ENCODE measurements at regions not wholly inside any gene's neighbourhood (a gene's known extent, or its start where the extent isn't known, plus 50 kb on each side); places are given as distances from the start of the nearest gene placed in this dataset.
"Not testable (repeated sequence)": the region's sequence is repeated elsewhere in the genome, so short reads cannot be mapped to it uniquely, and the experiment has no call there.

GRCh38 chr7:96825285-96825684, 115.6 kb upstream of the SEM1 start:
- peaks cover 2% of the 10 kb centered on the region for H3K27me3 Mint-ChIP-seq (ENCODE audit: low read depth, unreplicated experiment)
- no peak overlapping the region for H3K27ac Mint-ChIP-seq (ENCODE audit: unreplicated experiment)
- no peak overlapping the region for H3K4me3 Mint-ChIP-seq (ENCODE audit: unreplicated experiment)
- no peaks in the 10 kb centered on the region for H3K36me3 Mint-ChIP-seq (ENCODE audit: low read depth, unreplicated experiment)
- H3K4me1 Mint-ChIP-seq (ENCODE audit: low read depth, unreplicated experiment), result peaks cover 1% of the 10 kb centered on the region
- no peaks in the 10 kb centered on the region for H3K79me2 ChIP-seq (ENCODE audit: insufficient read depth, low read length)
- no peaks in the 10 kb centered on the region for H3K36me3 ChIP-seq (ENCODE audit: insufficient read depth, low read length)
- no peak overlapping the region for H2AFZ ChIP-seq (ENCODE audit: low read depth, low read length)
- no peak overlapping the region for H3K9ac ChIP-seq (ENCODE audit: low read length)
- H3K4me2 ChIP-seq (ENCODE audit: low read length), result no peak overlapping the region
- H3K4me3 ChIP-seq (ENCODE audit: insufficient read depth, low read depth, low read length), result no peak overlapping the region
- H3K9me3 ChIP-seq (ENCODE audit: insufficient read depth, low read depth, low read length), result no peaks in the 10 kb centered on the region
- FAIRE-seq (no peak), DNase-seq (ENCODE audit: low read depth) (no peak)
- H3K27me3 ChIP-seq (ENCODE audit: insufficient read depth, low read length), result no peaks in the 10 kb centered on the region
- no peaks in the 10 kb centered on the region for H4K20me1 ChIP-seq (ENCODE audit: insufficient read depth, low read length)
- no peaks in the 10 kb centered on the region for H3K4me1 ChIP-seq (ENCODE audit: insufficient read depth, low read length)
- H3K9me3 Mint-ChIP-seq (ENCODE audit: unreplicated experiment), result no peaks in the 10 kb centered on the region
- TF ChIP-seq, protein P1, sequence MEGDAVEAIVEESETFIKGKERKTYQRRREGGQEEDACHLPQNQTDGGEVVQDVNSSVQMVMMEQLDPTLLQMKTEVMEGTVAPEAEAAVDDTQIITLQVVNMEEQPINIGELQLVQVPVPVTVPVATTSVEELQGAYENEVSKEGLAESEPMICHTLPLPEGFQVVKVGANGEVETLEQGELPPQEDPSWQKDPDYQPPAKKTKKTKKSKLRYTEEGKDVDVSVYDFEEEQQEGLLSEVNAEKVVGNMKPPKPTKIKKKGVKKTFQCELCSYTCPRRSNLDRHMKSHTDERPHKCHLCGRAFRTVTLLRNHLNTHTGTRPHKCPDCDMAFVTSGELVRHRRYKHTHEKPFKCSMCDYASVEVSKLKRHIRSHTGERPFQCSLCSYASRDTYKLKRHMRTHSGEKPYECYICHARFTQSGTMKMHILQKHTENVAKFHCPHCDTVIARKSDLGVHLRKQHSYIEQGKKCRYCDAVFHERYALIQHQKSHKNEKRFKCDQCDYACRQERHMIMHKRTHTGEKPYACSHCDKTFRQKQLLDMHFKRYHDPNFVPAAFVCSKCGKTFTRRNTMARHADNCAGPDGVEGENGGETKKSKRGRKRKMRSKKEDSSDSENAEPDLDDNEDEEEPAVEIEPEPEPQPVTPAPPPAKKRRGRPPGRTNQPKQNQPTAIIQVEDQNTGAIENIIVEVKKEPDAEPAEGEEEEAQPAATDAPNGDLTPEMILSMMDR (IDR thresholded peaks at IDR 0.05; ENCODE audit: insufficient read depth, low read depth, low read length), result no peak
- TF ChIP-seq EZH2 (IDR thresholded peaks at IDR 0.05; ENCODE audit: insufficient read depth, low read length), result no peak
- H3K27ac ChIP-seq (ENCODE audit: low read depth, low read length), result no peak overlapping the region

DNA sequence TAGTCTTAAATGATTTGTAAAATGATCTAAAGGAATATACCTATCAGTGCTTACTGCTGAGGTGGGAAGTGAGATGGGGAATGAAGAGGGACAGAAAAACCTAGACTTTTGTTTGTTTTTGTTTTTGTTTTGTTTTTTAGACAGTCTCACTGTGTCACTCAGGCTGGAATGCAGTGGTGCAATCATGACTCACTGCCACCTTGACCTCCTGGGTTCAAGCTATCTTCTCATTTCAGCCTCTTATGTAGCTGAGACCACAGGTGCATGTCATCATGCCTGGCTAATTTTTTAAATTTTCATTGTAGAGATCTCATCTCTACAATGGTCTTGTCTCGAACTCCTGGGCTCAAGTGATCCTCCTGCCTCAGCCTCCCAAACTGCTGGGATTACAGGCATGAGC, 116.4 kb upstream of the SEM1 start:
- Mint-ChIP-seq H3K27me3 (ENCODE audit: low read depth, unreplicated experiment) (peaks cover 2% of the 10 kb centered on the region), H3K27ac (ENCODE audit: unreplicated experiment) (no peak overlapping the region), H3K36me3 (ENCODE audit: low read depth, unreplicated experiment) (no peaks in the 10 kb centered on the region), H3K9me3 (ENCODE audit: unreplicated experiment) (no peaks in the 10 kb centered on the region), H3K4me1 (ENCODE audit: low read depth, unreplicated experiment) (no peaks in the 10 kb centered on the region), H3K4me3 (ENCODE audit: unreplicated experiment) (no peak overlapping the region)
- no peak overlapping the region for H3K9ac ChIP-seq (ENCODE audit: low read length)
- H3K27ac ChIP-seq (ENCODE audit: low read depth, low read length), result no peak overlapping the region
- H3K9me3 ChIP-seq (ENCODE audit: insufficient read depth, low read depth, low read length), result no peaks in the 10 kb centered on the region
- no peak for DNase-seq (ENCODE audit: low read depth)
- H3K79me2 ChIP-seq (ENCODE audit: insufficient read depth, low read length), result no peaks in the 10 kb centered on the region
- no peaks in the 10 kb centered on the region for H4K20me1 ChIP-seq (ENCODE audit: insufficient read depth, low read length)
- no peaks in the 10 kb centered on the region for H3K27me3 ChIP-seq (ENCODE audit: insufficient read depth, low read length)
- no peak overlapping the region for H3K4me2 ChIP-seq (ENCODE audit: low read length)
- no peaks in the 10 kb centered on the region for H3K36me3 ChIP-seq (ENCODE audit: insufficient read depth, low read length)
- no peak for TF ChIP-seq EZH2 (IDR thresholded peaks at IDR 0.05; ENCODE audit: insufficient read depth, low read length)
- no peaks in the 10 kb centered on the region for H3K4me1 ChIP-seq (ENCODE audit: insufficient read depth, low read length)
- H2AFZ ChIP-seq (ENCODE audit: low read depth, low read length), result no peak overlapping the region
- no peak for FAIRE-seq
- H3K4me3 ChIP-seq (ENCODE audit: insufficient read depth, low read depth, low read length), result no peak overlapping the region

- H3K27me3 ChIP-seq (ENCODE audit: insufficient read depth, low read length), result no peaks in the 10 kb centered on the region
- Mint-ChIP-seq H3K27ac (ENCODE audit: unreplicated experiment) (no peak overlapping the region), H3K27me3 (ENCODE audit: low read depth, unreplicated experiment) (no peaks in the 10 kb centered on the region), H3K9me3 (ENCODE audit: unreplicated experiment) (no peaks in the 10 kb centered on the region), H3K4me1 (ENCODE audit: low read depth, unreplicated experiment) (no peaks in the 10 kb centered on the region), H3K4me3 (ENCODE audit: unreplicated experiment) (no peak overlapping the region), H3K36me3 (ENCODE audit: low read depth, unreplicated experiment) (no peaks in the 10 kb centered on the region)
- no peak overlapping the region for H3K27ac ChIP-seq (ENCODE audit: low read depth, low read length)
- no peak overlapping the region for H2AFZ ChIP-seq (ENCODE audit: low read depth, low read length)
- no peak overlapping the region for H3K9ac ChIP-seq (ENCODE audit: low read length)
- no peak overlapping the region for H3K4me2 ChIP-seq (ENCODE audit: low read length)
- FAIRE-seq (no peak), DNase-seq (ENCODE audit: low read depth) (no peak)
- no peak for TF ChIP-seq EZH2 (IDR thresholded peaks at IDR 0.05; ENCODE audit: insufficient read depth, low read length)
- TF ChIP-seq, protein P1 (IDR thresholded peaks at IDR 0.05; ENCODE audit: insufficient read depth, low read depth, low read length), result no peak
- no peaks in the 10 kb centered on the region for H3K36me3 ChIP-seq (ENCODE audit: insufficient read depth, low read length)
- H3K4me3 ChIP-seq (ENCODE audit: insufficient read depth, low read depth, low read length), result no peak overlapping the region
- H3K4me1 ChIP-seq (ENCODE audit: insufficient read depth, low read length), result no peaks in the 10 kb centered on the region
- H3K9me3 ChIP-seq (ENCODE audit: insufficient read depth, low read depth, low read length), result no peaks in the 10 kb centered on the region
- no peaks in the 10 kb centered on the region for H4K20me1 ChIP-seq (ENCODE audit: insufficient read depth, low read length)
- no peaks in the 10 kb centered on the region for H3K79me2 ChIP-seq (ENCODE audit: insufficient read depth, low read length)
Observed at GRCh38 chr7:96827701-96828100, 118.1 kb upstream of the SEM1 start.

DNA sequence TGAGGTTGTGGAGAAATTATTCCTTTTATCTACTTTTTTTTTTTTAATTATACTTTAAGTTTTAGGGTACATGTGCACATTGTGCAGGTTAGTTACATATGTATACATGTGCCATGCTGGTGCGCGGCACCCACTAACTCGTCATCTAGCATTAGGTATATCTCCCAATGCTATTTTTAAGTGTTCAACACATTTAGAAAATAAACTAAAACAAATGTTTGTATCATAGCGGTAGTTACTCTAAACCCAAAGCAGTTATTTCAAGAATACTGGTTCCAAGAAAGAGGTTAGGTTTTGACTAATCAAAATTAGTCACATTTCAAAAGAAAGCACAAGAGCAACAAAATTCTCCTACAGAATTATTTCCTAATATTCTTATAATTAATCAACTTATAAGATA, 119.5 kb upstream of the SEM1 start:
- H3K36me3 Mint-ChIP-seq (ENCODE audit: low read depth, unreplicated experiment); H3K27ac ChIP-seq (ENCODE audit: low read depth, low read length); H3K27me3 ChIP-seq (ENCODE audit: insufficient read depth, low read length); H3K9me3 ChIP-seq (ENCODE audit: insufficient read depth, low read depth, low read length); H3K4me1 ChIP-seq (ENCODE audit: insufficient read depth, low read length); H3K79me2 ChIP-seq (ENCODE audit: insufficient read depth, low read length); H3K4me1 Mint-ChIP-seq (ENCODE audit: low read depth, unreplicated experiment); H3K27me3 Mint-ChIP-seq (ENCODE audit: low read depth, unreplicated experiment); H3K9ac ChIP-seq (ENCODE audit: low read length); H3K4me2 ChIP-seq (ENCODE audit: low read length); H3K36me3 ChIP-seq (ENCODE audit: insufficient read depth, low read length); FAIRE-seq; H3K27ac Mint-ChIP-seq (ENCODE audit: unreplicated experiment); H2AFZ ChIP-seq (ENCODE audit: low read depth, low read length); H3K4me3 ChIP-seq (ENCODE audit: insufficient read depth, low read depth, low read length); H4K20me1 ChIP-seq (ENCODE audit: insufficient read depth, low read length); DNase-seq (ENCODE audit: low read depth); H3K4me3 Mint-ChIP-seq (ENCODE audit: unreplicated experiment); H3K9me3 Mint-ChIP-seq (ENCODE audit: unreplicated experiment): not testable (repeated sequence)
